Activated CD8-positive, alpha-beta memory T cell treated with anti-CD3 and anti-CD28 coated beads, Interleukin-2, amount 10 ng/mL, durations not matched to agents 7 days and 5 days (primary cell): ENCODE measurements at regions not wholly inside any gene's neighbourhood (a gene's known extent, or its start where the extent isn't known, plus 50 kb on each side); places are given as distances from the start of the nearest gene placed in this dataset.

Experiments used
- ATAC-seq: fragments of 150-1000 bp; cut with Tn5 transposase; one replicate; pipeline ENCODE4 v1.10.0; 2021; ENCODE audit warnings: moderate library complexity
- CTCF ChIA-PET: fragments of 350-600 bp; sonication (Branson Sonifier 250); formaldehyde crosslinking; loops from one replicate; lab custom pipeline; 2021; ENCODE audit warnings: antibody characterized with exemption; lab: Charles Lee
- DNase-seq: peaks from one replicate; pipeline ENCODE4 v3.0.0-alpha.2; 2020
- H3K27ac Mint-ChIP-seq: one replicate; pipeline ENCODE4 v1.8.0; 2021; ENCODE audit warnings: mild to moderate bottlenecking, mixed read lengths
- H3K27me3 Mint-ChIP-seq: one replicate; pipeline ENCODE4 v1.8.0; 2021; ENCODE audit warnings: mixed read lengths
- H3K36me3 Mint-ChIP-seq: one replicate; pipeline ENCODE4 v1.8.0; 2021; ENCODE audit warnings: mild to moderate bottlenecking, mixed read lengths
- H3K4me1 Mint-ChIP-seq: one replicate; pipeline ENCODE4 v1.8.0; 2021; ENCODE audit warnings: mixed read lengths
- H3K4me3 Mint-ChIP-seq: one replicate; pipeline ENCODE4 v1.8.0; 2021; ENCODE audit warnings: mild to moderate bottlenecking, moderate library complexity, mixed read lengths
- H3K9me3 Mint-ChIP-seq: one replicate; pipeline ENCODE4 v1.8.0; 2022; ENCODE audit warnings: low read depth, mixed read lengths

- H3K36me3 Mint-ChIP-seq: no peaks in the 10 kb centered on the region
- H3K4me3 Mint-ChIP-seq: no peak overlapping the region
- no peaks in the 10 kb centered on the region for H3K9me3 Mint-ChIP-seq
- H3K27me3 Mint-ChIP-seq: peaks cover 2% of the 10 kb centered on the region
- CTCF ChIA-PET: no interaction called here
- DNase-seq (no peak), ATAC-seq (peak; percentile 39)
- no peak overlapping the region for H3K27ac Mint-ChIP-seq
- no peaks in the 10 kb centered on the region for H3K4me1 Mint-ChIP-seq
Measured at GRCh38 chr10:2978111-2978510, 89.2 kb upstream of the PFKP start.

GRCh38 chr10:2974503-2975207, 92.7 kb upstream of the PFKP start:
- H3K4me3 Mint-ChIP-seq: no peak overlapping the region
- H3K36me3 Mint-ChIP-seq: no peaks in the 10 kb centered on the region
- ATAC-seq (no peak), DNase-seq (no peak)
- H3K27ac Mint-ChIP-seq: no peak overlapping the region
- CTCF ChIA-PET: no interaction called here
- no peaks in the 10 kb centered on the region for H3K9me3 Mint-ChIP-seq
- no peaks in the 10 kb centered on the region for H3K27me3 Mint-ChIP-seq
- no peaks in the 10 kb centered on the region for H3K4me1 Mint-ChIP-seq

- DNase-seq (no peak), ATAC-seq (no peak)
- Mint-ChIP-seq H3K27me3 (no peaks in the 10 kb centered on the region), H3K27ac (no peak overlapping the region), H3K4me1 (no peaks in the 10 kb centered on the region), H3K36me3 (no peaks in the 10 kb centered on the region), H3K4me3 (no peak overlapping the region), H3K9me3 (no peaks in the 10 kb centered on the region)
- CTCF ChIA-PET: no interaction called here
Measured at GRCh38 chr10:2974083-2974482, 93.3 kb upstream of the PFKP start.

GRCh38 chr10:2972810-2973209, 94.5 kb upstream of the PFKP start:
- no peak for ATAC-seq
- CTCF ChIA-PET: no interaction called here
- Mint-ChIP-seq H3K9me3 (no peaks in the 10 kb centered on the region), H3K4me1 (no peaks in the 10 kb centered on the region), H3K4me3 (no peak overlapping the region), H3K27ac (no peak overlapping the region), H3K27me3 (peaks cover 3% of the 10 kb centered on the region), H3K36me3 (no peaks in the 10 kb centered on the region)
- DNase-seq: no peak

GRCh38 chr10:2972216-2972615, 95.1 kb upstream of the PFKP start:
- ATAC-seq (no peak), DNase-seq (no peak)
- H3K27me3 Mint-ChIP-seq: peaks cover 3% of the 10 kb centered on the region
- H3K4me1 Mint-ChIP-seq: no peaks in the 10 kb centered on the region
- CTCF ChIA-PET: interaction anchor here (1.4 kb wide), 1 partner anchor 44 kb away, joined by 3 read pairs; no protein-coding TSS in a partner anchor
- H3K9me3 Mint-ChIP-seq: no peaks in the 10 kb centered on the region
- no peak overlapping the region for H3K4me3 Mint-ChIP-seq
- no peak overlapping the region for H3K27ac Mint-ChIP-seq
- no peaks in the 10 kb centered on the region for H3K36me3 Mint-ChIP-seq

GRCh38 chr10:2970190-2970823, 97.0 kb upstream of the PFKP start:
- DNase-seq: no peak
- no peaks in the 10 kb centered on the region for H3K9me3 Mint-ChIP-seq
- CTCF ChIA-PET: no interaction called here
- no peaks in the 10 kb centered on the region for H3K4me1 Mint-ChIP-seq
- H3K4me3 Mint-ChIP-seq: no peak overlapping the region
- H3K36me3 Mint-ChIP-seq: no peaks in the 10 kb centered on the region
- no peak for ATAC-seq
- no peak overlapping the region for H3K27ac Mint-ChIP-seq
- peaks cover 4% of the 10 kb centered on the region for H3K27me3 Mint-ChIP-seq

GRCh38 chr10:2968401-2969058, 98.8 kb upstream of the PFKP start:
- no peaks in the 10 kb centered on the region for H3K36me3 Mint-ChIP-seq
- H3K27me3 Mint-ChIP-seq: peaks cover 5% of the 10 kb centered on the region
- DNase-seq (no peak), ATAC-seq (no peak)
- CTCF ChIA-PET: no interaction called here
- no peaks in the 10 kb centered on the region for H3K9me3 Mint-ChIP-seq
- H3K27ac Mint-ChIP-seq: no peak overlapping the region
- no peak overlapping the region for H3K4me3 Mint-ChIP-seq
- H3K4me1 Mint-ChIP-seq: no peaks in the 10 kb centered on the region

- no peaks in the 10 kb centered on the region for H3K36me3 Mint-ChIP-seq
- H3K27ac Mint-ChIP-seq: no peak overlapping the region
- ATAC-seq (no peak), DNase-seq (no peak)
- CTCF ChIA-PET: no interaction called here
- peaks cover 5% of the 10 kb centered on the region for H3K27me3 Mint-ChIP-seq
- no peaks in the 10 kb centered on the region for H3K4me1 Mint-ChIP-seq
- H3K4me3 Mint-ChIP-seq: no peak overlapping the region
- H3K9me3 Mint-ChIP-seq: no peaks in the 10 kb centered on the region
Measured at GRCh38 chr10:2966134-2966533, 101.2 kb upstream of the PFKP start.

- ATAC-seq (no peak), DNase-seq (no peak)
- CTCF ChIA-PET: no interaction called here
- Mint-ChIP-seq H3K27me3 (peaks cover 5% of the 10 kb centered on the region), H3K36me3 (no peaks in the 10 kb centered on the region), H3K4me1 (no peaks in the 10 kb centered on the region), H3K9me3 (no peaks in the 10 kb centered on the region), H3K4me3 (no peak overlapping the region), H3K27ac (no peak overlapping the region)
Measured at GRCh38 chr10:2964632-2965296, 102.6 kb upstream of the PFKP start.

GRCh38 chr10:2963889-2964631, 103.3 kb upstream of the PFKP start:
- no peak for DNase-seq
- H3K4me1 Mint-ChIP-seq: no peaks in the 10 kb centered on the region
- H3K36me3 Mint-ChIP-seq: no peaks in the 10 kb centered on the region
- no peak overlapping the region for H3K4me3 Mint-ChIP-seq
- CTCF ChIA-PET: no interaction called here
- ATAC-seq: no peak
- no peak overlapping the region for H3K27ac Mint-ChIP-seq
- H3K9me3 Mint-ChIP-seq: no peaks in the 10 kb centered on the region
- H3K27me3 Mint-ChIP-seq: peaks cover 5% of the 10 kb centered on the region

- ATAC-seq (no peak), DNase-seq (no peak)
- Mint-ChIP-seq H3K4me3 (no peak overlapping the region), H3K36me3 (no peaks in the 10 kb centered on the region), H3K9me3 (no peaks in the 10 kb centered on the region), H3K27ac (no peak overlapping the region), H3K4me1 (no peaks in the 10 kb centered on the region), H3K27me3 (peaks cover 4% of the 10 kb centered on the region)
- CTCF ChIA-PET: no interaction called here
Measured at GRCh38 chr10:2962194-2962593, 105.2 kb upstream of the PFKP start.

GRCh38 chr10:2958659-2959058, 108.7 kb upstream of the PFKP start:
- Mint-ChIP-seq H3K27me3 (peaks cover 16% of the 10 kb centered on the region), H3K4me3 (no peak overlapping the region), H3K27ac (no peak overlapping the region), H3K9me3 (no peaks in the 10 kb centered on the region), H3K36me3 (no peaks in the 10 kb centered on the region), H3K4me1 (no peaks in the 10 kb centered on the region)
- DNase-seq: no peak
- CTCF ChIA-PET: no interaction called here
- no peak for ATAC-seq

GRCh38 chr10:2957785-2958184, 109.6 kb upstream of the PFKP start:
- CTCF ChIA-PET: no interaction called here
- DNase-seq (no peak), ATAC-seq (no peak)
- Mint-ChIP-seq H3K36me3 (no peaks in the 10 kb centered on the region), H3K4me1 (no peaks in the 10 kb centered on the region), H3K9me3 (no peaks in the 10 kb centered on the region), H3K4me3 (no peak overlapping the region), H3K27me3 (peaks cover 22% of the 10 kb centered on the region), H3K27ac (no peak overlapping the region)
